NCI-H2227 (cell line): ENCODE measurements at regions not wholly inside any gene's neighbourhood (a gene's known extent, or its start where the extent isn't known, plus 50 kb on each side); places are given as distances from the start of the nearest gene placed in this dataset.

Experiments used
- DNase-seq: peaks from one replicate; lab custom pipeline; 2025; ENCODE audit not compliant: unreplicated experiment; lab: John Stamatoyannopoulos, UW

GRCh38 chr1:213669964-213670691 is 317.6 kb upstream of the PROX1 start:
- no peak for DNase-seq

GRCh38 chr1:213670692-213671023 is 317.1 kb upstream of the PROX1 start:
- no peak for DNase-seq

- no peak for DNase-seq
These were observed 312.7 kb upstream of the PROX1 start for GRCh38 chr1:213675043-213675442.

GRCh38 chr1:213676736-213677135 is 311.0 kb upstream of the PROX1 start:
- no peak for DNase-seq

GRCh38 chr1:213678348-213678747 is 309.4 kb upstream of the PROX1 start:
- no peak for DNase-seq

GRCh38 chr1:213678753-213679152 is 309.0 kb upstream of the PROX1 start:
- DNase-seq = no peak

- no peak for DNase-seq
These were observed 308.6 kb upstream of the PROX1 start for GRCh38 chr1:213679153-213679552.

- no peak for DNase-seq
These were observed 307.0 kb upstream of the PROX1 start for GRCh38 chr1:213680677-213681325.

- DNase-seq = no peak
These were observed 305.9 kb upstream of the PROX1 start for GRCh38 chr1:213681788-213682340.

GRCh38 chr1:213683529-213683928 is 304.2 kb upstream of the PROX1 start:
- DNase-seq = no peak

- DNase-seq = no peak
These were observed 303.3 kb upstream of the PROX1 start for GRCh38 chr1:213684454-213684853.

- DNase-seq = no peak
These were observed 301.7 kb upstream of the PROX1 start for GRCh38 chr1:213685992-213686582.

- DNase-seq = no peak
These were observed 300.8 kb upstream of the PROX1 start for GRCh38 chr1:213686983-213687382.

- no peak for DNase-seq
These were observed 299.9 kb upstream of the PROX1 start for GRCh38 chr1:213687832-213688231.

- no peak for DNase-seq
These were observed 299.1 kb upstream of the PROX1 start for GRCh38 chr1:213688655-213689054.

- no peak for DNase-seq
These were observed 298.5 kb upstream of the PROX1 start for GRCh38 chr1:213689260-213689659.

- no peak for DNase-seq
These were observed 297.3 kb upstream of the PROX1 start for GRCh38 chr1:213690341-213690917.

GRCh38 chr1:213692321-213692720 is 295.5 kb upstream of the PROX1 start:
- no peak for DNase-seq

- DNase-seq = no peak
These were observed 293.9 kb upstream of the PROX1 start for GRCh38 chr1:213693864-213694263.

- no peak for DNase-seq
These were observed 290.5 kb upstream of the PROX1 start for GRCh38 chr1:213697192-213697802.

- no peak for DNase-seq
These were observed 289.6 kb upstream of the PROX1 start for GRCh38 chr1:213698092-213698702.
